ENCODE measurements at regions not wholly inside any gene's neighbourhood (a gene's known extent, or its start where the extent isn't known, plus 50 kb on each side); places are given as distances from the start of the nearest gene placed in this dataset.

DNA sequence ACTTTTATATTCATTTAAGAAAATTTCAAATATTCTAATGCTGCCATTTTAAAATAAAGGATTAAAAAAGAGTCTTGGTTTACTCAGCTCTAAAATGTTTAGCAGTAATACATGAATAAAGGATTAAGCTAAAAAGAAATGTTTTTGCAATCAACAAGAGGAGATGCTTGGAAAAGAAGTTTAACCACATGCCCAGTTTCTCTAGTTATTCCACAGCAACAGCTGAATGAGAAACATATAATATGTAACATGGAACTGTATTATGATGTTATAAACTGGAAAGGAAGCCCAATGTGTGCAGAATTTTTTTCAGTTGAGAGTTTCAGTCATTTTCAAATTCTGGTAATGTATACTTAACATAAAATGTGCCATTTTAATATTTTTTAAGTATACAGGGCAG, 76.5 kb upstream of the ALDH1A1 start:
- Histone ChIP-seq H3K27me3 (ENCODE audit: control insufficient read depth, extremely low read depth, insufficient read depth, low read length) (no peaks in the 10 kb centered on the region), H3K4me3 (ENCODE audit: control insufficient read depth in 2 of 3, extremely low read depth in 1 of 3, insufficient read depth in 2 of 3, low read depth in 1 of 3, low read length in 3 of 3) (no peak overlapping the region), H3K9me1 (ENCODE audit: control insufficient read depth, extremely low read depth, insufficient read depth, low read length) (no peaks in the 10 kb centered on the region), H3K27ac (ENCODE audit: control insufficient read depth, insufficient read depth, low read length) (no peak overlapping the region), H3K4me1 (ENCODE audit: control insufficient read depth, extremely low read depth, insufficient read depth, low read length) (no peaks in the 10 kb centered on the region), H3K9me3 (ENCODE audit: control insufficient read depth, low read depth, low read length) (no peaks in the 10 kb centered on the region), H2AFZ (ENCODE audit: control insufficient read depth, low read length) (no peak overlapping the region), H3K36me3 (ENCODE audit: control insufficient read depth in 2 of 2, extremely low read depth in 1 of 2, insufficient read depth in 2 of 2, low read length in 2 of 2) (no peaks in the 10 kb centered on the region), H4K20me1 (ENCODE audit: control insufficient read depth, extremely low read depth, insufficient read depth, low read length) (no peaks in the 10 kb centered on the region), H3K9ac (ENCODE audit: control insufficient read depth, extremely low read depth, insufficient read depth, low read length) (no peak overlapping the region), H3K79me2 (ENCODE audit: control insufficient read depth, insufficient read depth, low read length) (no peaks in the 10 kb centered on the region), H3K4me2 (ENCODE audit: control insufficient read depth, extremely low read depth, insufficient read depth, low read depth, low read length) (no peak overlapping the region)
- TF ChIP-seq, protein P1, sequence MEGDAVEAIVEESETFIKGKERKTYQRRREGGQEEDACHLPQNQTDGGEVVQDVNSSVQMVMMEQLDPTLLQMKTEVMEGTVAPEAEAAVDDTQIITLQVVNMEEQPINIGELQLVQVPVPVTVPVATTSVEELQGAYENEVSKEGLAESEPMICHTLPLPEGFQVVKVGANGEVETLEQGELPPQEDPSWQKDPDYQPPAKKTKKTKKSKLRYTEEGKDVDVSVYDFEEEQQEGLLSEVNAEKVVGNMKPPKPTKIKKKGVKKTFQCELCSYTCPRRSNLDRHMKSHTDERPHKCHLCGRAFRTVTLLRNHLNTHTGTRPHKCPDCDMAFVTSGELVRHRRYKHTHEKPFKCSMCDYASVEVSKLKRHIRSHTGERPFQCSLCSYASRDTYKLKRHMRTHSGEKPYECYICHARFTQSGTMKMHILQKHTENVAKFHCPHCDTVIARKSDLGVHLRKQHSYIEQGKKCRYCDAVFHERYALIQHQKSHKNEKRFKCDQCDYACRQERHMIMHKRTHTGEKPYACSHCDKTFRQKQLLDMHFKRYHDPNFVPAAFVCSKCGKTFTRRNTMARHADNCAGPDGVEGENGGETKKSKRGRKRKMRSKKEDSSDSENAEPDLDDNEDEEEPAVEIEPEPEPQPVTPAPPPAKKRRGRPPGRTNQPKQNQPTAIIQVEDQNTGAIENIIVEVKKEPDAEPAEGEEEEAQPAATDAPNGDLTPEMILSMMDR (optimal IDR thresholded peaks at IDR 0.05 in 1 of 3, IDR thresholded peaks at IDR 0.05 in 1 of 3, conservative IDR thresholded peaks at IDR 0.05 in 1 of 3; ENCODE audit: extremely low read depth in 1 of 3, insufficient read depth in 2 of 3, low read length in 3 of 3) = no peak
- no peak for TF ChIP-seq EZH2 (IDR thresholded peaks at IDR 0.05; ENCODE audit: low read length)
- FAIRE-seq = no peak
- DNase-seq (ENCODE audit: low read depth, low spot score) = no peak
- dilution Hi-C loops (cut with MboI; ENCODE audit: extremely low pct_ligation_motif_present, low sequenced_read_pairs) = no loop called here

DNA sequence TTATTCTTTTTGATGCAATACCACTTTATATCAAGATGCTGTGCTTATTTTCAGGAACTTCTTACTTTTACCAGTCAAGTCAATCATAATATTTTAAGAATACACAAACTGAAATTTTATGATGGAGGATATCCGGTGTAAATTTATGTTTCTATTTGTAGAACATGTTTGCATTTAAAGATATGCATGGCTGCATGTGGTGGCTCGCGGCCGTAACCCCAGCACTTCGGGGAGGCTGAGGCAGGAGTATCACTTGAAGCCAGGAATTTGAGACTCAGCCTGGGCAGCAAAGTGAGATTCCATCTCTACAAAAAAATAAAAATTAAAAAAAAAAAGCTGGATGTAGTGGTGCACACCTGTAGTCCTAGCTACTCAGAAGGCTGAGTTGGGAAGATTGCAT, 73.5 kb upstream of the ALDH1A1 start:
- Histone ChIP-seq H3K27ac (ENCODE audit: control insufficient read depth, insufficient read depth, low read length) (no peak overlapping the region), H3K79me2 (ENCODE audit: control insufficient read depth, insufficient read depth, low read length) (no peaks in the 10 kb centered on the region), H4K20me1 (ENCODE audit: control insufficient read depth, extremely low read depth, insufficient read depth, low read length) (no peaks in the 10 kb centered on the region), H3K4me1 (ENCODE audit: control insufficient read depth, extremely low read depth, insufficient read depth, low read length) (no peaks in the 10 kb centered on the region), H3K36me3 (ENCODE audit: control insufficient read depth in 2 of 2, extremely low read depth in 1 of 2, insufficient read depth in 2 of 2, low read length in 2 of 2) (no peaks in the 10 kb centered on the region), H3K4me3 (ENCODE audit: control insufficient read depth in 2 of 3, extremely low read depth in 1 of 3, insufficient read depth in 2 of 3, low read depth in 1 of 3, low read length in 3 of 3) (no peak overlapping the region), H3K9me1 (ENCODE audit: control insufficient read depth, extremely low read depth, insufficient read depth, low read length) (no peaks in the 10 kb centered on the region), H3K4me2 (ENCODE audit: control insufficient read depth, extremely low read depth, insufficient read depth, low read depth, low read length) (no peak overlapping the region), H3K9me3 (ENCODE audit: control insufficient read depth, low read depth, low read length) (no peaks in the 10 kb centered on the region), H3K27me3 (ENCODE audit: control insufficient read depth, extremely low read depth, insufficient read depth, low read length) (no peaks in the 10 kb centered on the region), H2AFZ (ENCODE audit: control insufficient read depth, low read length) (no peak overlapping the region), H3K9ac (ENCODE audit: control insufficient read depth, extremely low read depth, insufficient read depth, low read length) (no peak overlapping the region)
- DNase-seq (ENCODE audit: low read depth, low spot score) = no peak
- dilution Hi-C loops (cut with MboI; ENCODE audit: extremely low pct_ligation_motif_present, low sequenced_read_pairs) = no loop called here
- no peak for FAIRE-seq
- TF ChIP-seq EZH2 (IDR thresholded peaks at IDR 0.05; ENCODE audit: low read length) = no peak
- TF ChIP-seq, protein P1 (optimal IDR thresholded peaks at IDR 0.05 in 1 of 3, IDR thresholded peaks at IDR 0.05 in 1 of 3, conservative IDR thresholded peaks at IDR 0.05 in 1 of 3; ENCODE audit: extremely low read depth in 1 of 3, insufficient read depth in 2 of 3, low read length in 3 of 3) = no peak
